GM12874 (cell line): ENCODE measurements at regions not wholly inside any gene's neighbourhood (a gene's known extent, or its start where the extent isn't known, plus 50 kb on each side); places are given as distances from the start of the nearest gene placed in this dataset.

Source experiments
- CTCF ChIP-seq: IDR thresholded peaks from 2 replicates; pipeline ENCODE4 v1.5.1; 2011; ENCODE audit warnings: low read depth, mild to moderate bottlenecking, control low read depth, low read length, moderate library complexity; ENCODE audit not compliant: insufficient read depth

GRCh38 chr14:58977366-58977765, 211.1 kb upstream of the DAAM1 start:
- no peak for TF ChIP-seq CTCF

- no peak for TF ChIP-seq CTCF
Observed at GRCh38 chr14:58978343-58978742, 210.1 kb upstream of the DAAM1 start.

GRCh38 chr14:58979325-58979724, 209.1 kb upstream of the DAAM1 start:
- TF ChIP-seq CTCF = no peak

GRCh38 chr14:58981840-58982239, 206.6 kb upstream of the DAAM1 start:
- TF ChIP-seq CTCF = no peak

GRCh38 chr14:58985786-58986185, 202.7 kb upstream of the DAAM1 start:
- TF ChIP-seq CTCF = no peak

GRCh38 chr14:58987591-58987990, 200.9 kb upstream of the DAAM1 start:
- TF ChIP-seq CTCF = no peak

- TF ChIP-seq CTCF = no peak
Observed at GRCh38 chr14:58992935-58993334, 195.5 kb upstream of the DAAM1 start.

GRCh38 chr14:58994130-58994529, 194.3 kb upstream of the DAAM1 start:
- TF ChIP-seq CTCF = no peak
